Lung microvascular endothelial cell (primary cell): ENCODE measurements at regions not wholly inside any gene's neighbourhood (a gene's known extent, or its start where the extent isn't known, plus 50 kb on each side); places are given as distances from the start of the nearest gene placed in this dataset.

ENCODE experiments used
- DNase-seq, 2 donors: peaks; one replicate each; pipeline versions ENCODE4 v3.0.0 to v3.0.0-alpha.2; 2010; ENCODE audit warnings: low read depth in 2 of 2

- DNase-seq, result no peak
These were observed 54.4 kb upstream of the PIK3R1 start for GRCh38 chr5:68161156-68161555.

- no peak for DNase-seq
These were observed 56.2 kb upstream of the PIK3R1 start for GRCh38 chr5:68159224-68159951.

GRCh38 chr5:68155940-68156339, 59.6 kb upstream of the PIK3R1 start:
- no peak for DNase-seq

GRCh38 chr5:68154119-68154857, 61.3 kb upstream of the PIK3R1 start:
- DNase-seq, result no peak

- no peak for DNase-seq
These were observed 63.7 kb upstream of the PIK3R1 start for GRCh38 chr5:68151812-68152211.

GRCh38 chr5:68149189-68149588, 66.4 kb upstream of the PIK3R1 start:
- no peak for DNase-seq

- no peak for DNase-seq
These were observed 67.5 kb upstream of the PIK3R1 start for GRCh38 chr5:68148096-68148495.

- DNase-seq, result no peak
These were observed 67.9 kb upstream of the PIK3R1 start for GRCh38 chr5:68147659-68148058.

- DNase-seq, result peak; percentile 0 to 54
These were observed 74.1 kb upstream of the PIK3R1 start for GRCh38 chr5:68141494-68141893.

GRCh38 chr5:68140763-68141162, 74.8 kb upstream of the PIK3R1 start:
- DNase-seq, result no peak

GRCh38 chr5:68139611-68140441, 75.7 kb upstream of the PIK3R1 start:
- no peak for DNase-seq

GRCh38 chr5:68137511-68138140, 77.9 kb upstream of the PIK3R1 start:
- DNase-seq, result no peak

GRCh38 chr5:68134669-68135313, 80.8 kb upstream of the PIK3R1 start:
- no peak for DNase-seq

- no peak for DNase-seq
These were observed 81.4 kb upstream of the PIK3R1 start for GRCh38 chr5:68134033-68134668.

- DNase-seq, result no peak
These were observed 85.3 kb upstream of the PIK3R1 start for GRCh38 chr5:68130253-68130652.

GRCh38 chr5:68129364-68129763, 86.2 kb upstream of the PIK3R1 start:
- no peak for DNase-seq

GRCh38 chr5:68126886-68127285, 88.7 kb upstream of the PIK3R1 start:
- no peak for DNase-seq

- DNase-seq, result no peak
These were observed 92.9 kb upstream of the PIK3R1 start for GRCh38 chr5:68122439-68123328.

GRCh38 chr5:68116868-68117411, 98.6 kb upstream of the PIK3R1 start:
- DNase-seq, result no peak
